Islet precursor cell (in vitro differentiated cells): ENCODE measurements at regions not wholly inside any gene's neighbourhood (a gene's known extent, or its start where the extent isn't known, plus 50 kb on each side); places are given as distances from the start of the nearest gene placed in this dataset.
A peak's percentile ranks its signal among the peaks of the same experiment; 100 is the strongest.

Experiments used
- DNase-seq: peaks from one replicate; pipeline ENCODE4 v3.0.0-alpha.2; 2018

GRCh38 chrX:39822133-39822748 is 275.5 kb downstream of the BCOR start:
- peak; percentile 72 for DNase-seq

GRCh38 chrX:39823424-39823823 is 274.3 kb downstream of the BCOR start:
- no peak for DNase-seq

- no peak for DNase-seq
Measured at GRCh38 chrX:39823854-39824253, 273.9 kb downstream of the BCOR start.

GRCh38 chrX:39826813-39827543 is 270.8 kb downstream of the BCOR start:
- no peak for DNase-seq

GRCh38 chrX:39827951-39828350 is 269.8 kb downstream of the BCOR start:
- peak; percentile 76 for DNase-seq

- DNase-seq = no peak
Measured at GRCh38 chrX:39828971-39829370, 268.8 kb downstream of the BCOR start.

GRCh38 chrX:39829965-39830364 is 267.8 kb downstream of the BCOR start:
- no peak for DNase-seq

GRCh38 chrX:39830414-39830813 is 267.3 kb downstream of the BCOR start:
- no peak for DNase-seq

- no peak for DNase-seq
Measured at GRCh38 chrX:39832211-39832610, 265.5 kb downstream of the BCOR start.

- no peak for DNase-seq
Measured at GRCh38 chrX:39834600-39834999, 263.2 kb downstream of the BCOR start.

GRCh38 chrX:39835241-39835640 is 262.5 kb downstream of the BCOR start:
- DNase-seq = no peak

GRCh38 chrX:39835776-39836175 is 262.0 kb downstream of the BCOR start:
- no peak for DNase-seq

GRCh38 chrX:39836802-39837420 is 260.8 kb downstream of the BCOR start:
- DNase-seq = peak; percentile 59

- DNase-seq = no peak
Measured at GRCh38 chrX:39837688-39838087, 260.1 kb downstream of the BCOR start.

- DNase-seq = no peak
Measured at GRCh38 chrX:39839371-39839770, 258.4 kb downstream of the BCOR start.

- no peak for DNase-seq
Measured at GRCh38 chrX:39840133-39840532, 257.6 kb downstream of the BCOR start.

- DNase-seq = no peak
Measured at GRCh38 chrX:39840581-39841093, 257.1 kb downstream of the BCOR start.

- DNase-seq = no peak
Measured at GRCh38 chrX:39841604-39842003, 256.2 kb downstream of the BCOR start.

- DNase-seq = no peak
Measured at GRCh38 chrX:39842281-39842973, 255.3 kb downstream of the BCOR start.

GRCh38 chrX:39843318-39843717 is 254.4 kb downstream of the BCOR start:
- no peak for DNase-seq

- no peak for DNase-seq
Measured at GRCh38 chrX:39845233-39845632, 252.5 kb downstream of the BCOR start.

- no peak for DNase-seq
Measured at GRCh38 chrX:39846460-39846859, 251.3 kb downstream of the BCOR start.

GRCh38 chrX:39848243-39848642 is 249.5 kb downstream of the BCOR start:
- no peak for DNase-seq
